Activated T-cell treated with anti-CD3 and anti-CD28 coated beads, Interleukin-2, amount 50 U/mL, for 1 hour (primary cell): ENCODE measurements at regions not wholly inside any gene's neighbourhood (a gene's known extent, or its start where the extent isn't known, plus 50 kb on each side); places are given as distances from the start of the nearest gene placed in this dataset.

Experiments used
- DNase-seq: peaks from one replicate; pipeline ENCODE4 v3.0.0-alpha.2; 2020

DNA sequence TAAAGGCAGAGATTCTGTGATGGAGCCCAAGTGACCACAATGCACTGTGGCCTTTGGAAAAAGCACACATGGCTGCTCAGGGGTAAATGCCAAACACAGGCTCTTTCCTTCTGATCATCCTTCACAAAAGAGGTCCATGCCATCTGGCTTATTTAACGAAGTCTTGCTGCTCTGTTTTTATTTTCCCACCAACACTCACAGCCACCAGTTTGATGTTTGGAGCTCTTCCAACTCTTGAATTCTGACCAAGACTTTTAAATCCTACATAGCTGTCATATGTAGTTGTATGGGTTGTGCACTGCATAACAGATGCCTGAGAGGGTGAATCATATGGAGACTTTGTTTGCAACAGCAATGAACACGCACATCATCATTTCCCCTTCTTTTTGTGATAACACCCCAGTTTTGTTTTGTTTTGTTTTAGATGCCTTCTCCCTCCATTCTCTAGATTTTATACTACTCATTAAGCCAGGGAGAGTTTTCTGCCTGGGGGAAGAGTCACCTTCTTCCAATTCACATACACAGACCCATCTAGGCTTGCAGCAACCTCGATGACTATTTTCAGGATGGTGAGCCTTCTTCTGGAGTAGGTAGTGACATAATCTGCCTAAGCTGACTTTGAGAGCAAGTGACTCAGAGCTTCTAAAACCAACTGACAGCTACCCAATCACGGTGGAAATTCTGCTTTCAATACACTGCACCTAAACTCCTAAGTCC lies 145.2 kb upstream of the WSCD2 start:
- DNase-seq, result no peak

DNA sequence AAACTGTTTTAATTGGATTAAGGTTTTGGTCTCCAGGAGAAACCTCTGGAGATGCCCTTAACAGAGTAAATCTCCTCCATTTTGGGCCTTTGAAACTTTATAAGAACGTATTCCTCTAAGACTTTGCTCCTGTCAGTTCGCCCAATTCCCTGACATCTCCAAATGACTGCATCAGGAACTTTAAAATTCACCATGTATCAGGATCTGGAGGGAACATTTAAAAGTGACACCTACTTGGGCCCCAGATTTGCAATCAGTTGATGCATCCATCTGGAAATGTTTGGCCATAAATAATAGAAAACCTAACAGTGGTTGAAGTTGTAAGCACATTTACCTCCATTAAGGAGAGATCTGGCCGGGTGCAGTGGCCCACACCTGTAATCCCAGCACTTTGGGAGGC lies 144.1 kb upstream of the WSCD2 start:
- no peak for DNase-seq

DNA sequence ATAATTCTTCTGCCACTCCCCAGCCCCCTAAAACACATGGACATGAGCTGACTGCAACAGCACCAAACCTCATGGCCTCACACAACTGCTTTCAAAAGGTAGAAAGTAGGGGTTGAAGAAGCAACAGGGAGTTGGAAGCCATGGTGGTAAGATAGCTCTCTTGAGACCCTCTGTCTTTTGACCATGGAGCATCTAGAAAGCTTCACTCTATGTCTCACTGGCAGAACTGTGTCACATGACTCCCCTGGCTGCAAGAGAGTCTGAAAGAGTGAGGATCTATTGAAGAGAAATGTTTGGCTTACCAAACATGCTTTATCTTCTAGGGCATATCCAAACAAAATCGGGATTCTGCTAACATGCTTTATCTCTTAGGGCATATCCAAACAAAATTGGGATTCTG lies 142.9 kb upstream of the WSCD2 start:
- no peak for DNase-seq

DNA sequence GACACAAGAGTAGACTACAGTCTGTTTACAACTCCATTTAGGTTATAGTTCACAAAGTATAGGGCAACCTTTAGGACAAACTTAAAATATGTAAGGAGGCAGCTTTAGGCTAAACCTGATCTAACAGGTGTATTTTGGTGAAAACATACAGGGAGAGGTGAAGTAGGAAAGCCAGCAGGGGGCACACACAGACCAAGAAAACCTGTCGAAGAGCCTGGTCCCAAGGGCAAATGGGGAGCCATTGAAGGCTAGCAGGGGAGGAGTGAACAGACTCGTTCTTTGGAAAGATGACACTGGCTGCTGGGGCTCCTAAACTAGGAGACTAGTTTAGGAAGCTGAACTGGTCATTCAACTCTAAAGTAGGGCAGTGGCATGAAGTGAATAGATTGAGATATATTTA lies 138.8 kb upstream of the WSCD2 start:
- DNase-seq, result peak; percentile 24

DNA sequence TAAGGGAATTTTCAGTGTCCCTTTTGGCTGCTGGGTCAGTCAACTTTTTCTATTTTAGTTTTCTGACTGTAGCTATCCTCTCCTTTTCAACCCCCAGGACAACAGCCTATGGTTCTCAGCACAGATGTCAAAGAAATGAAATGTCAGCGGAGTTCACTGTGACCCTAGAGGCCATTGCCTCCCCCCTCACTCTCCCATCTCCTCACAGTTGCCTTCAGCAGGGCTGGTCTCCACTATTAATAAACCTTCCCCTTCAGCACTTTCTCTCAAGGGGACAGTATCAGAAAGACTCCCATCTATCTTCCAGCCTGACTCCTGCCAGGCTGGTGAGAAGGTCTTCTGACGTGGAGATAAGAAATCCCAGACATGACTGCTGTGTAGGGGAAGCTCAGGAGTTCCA lies 137.1 kb upstream of the WSCD2 start:
- no peak for DNase-seq

DNA sequence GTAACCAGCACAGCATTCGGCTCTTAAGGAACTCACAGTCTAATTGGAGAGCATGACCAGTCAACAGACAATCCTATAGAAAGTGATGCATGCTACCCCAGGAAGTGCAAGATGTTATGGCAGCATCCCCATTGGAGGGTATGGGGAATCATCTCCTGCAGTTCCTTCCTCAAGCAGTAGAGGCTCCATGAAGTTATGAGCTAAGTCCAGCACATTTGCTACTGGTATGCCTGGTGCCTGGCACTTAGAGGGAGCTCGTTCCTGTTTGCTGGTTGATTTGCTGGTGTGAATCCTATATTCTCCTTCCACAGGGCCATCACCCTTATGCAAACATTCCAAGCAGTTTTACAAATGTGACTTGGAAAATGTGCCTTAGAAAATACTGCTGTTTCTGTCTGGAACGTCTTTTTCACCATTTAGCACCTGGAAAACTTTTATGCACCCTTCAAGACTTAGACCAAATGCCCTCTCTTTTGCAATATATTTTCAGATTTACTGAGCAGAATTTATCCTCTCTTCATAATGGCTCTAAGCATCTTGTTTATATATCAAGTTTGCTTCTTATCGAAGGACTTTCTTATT lies 136.1 kb upstream of the WSCD2 start:
- DNase-seq, result no peak

DNA sequence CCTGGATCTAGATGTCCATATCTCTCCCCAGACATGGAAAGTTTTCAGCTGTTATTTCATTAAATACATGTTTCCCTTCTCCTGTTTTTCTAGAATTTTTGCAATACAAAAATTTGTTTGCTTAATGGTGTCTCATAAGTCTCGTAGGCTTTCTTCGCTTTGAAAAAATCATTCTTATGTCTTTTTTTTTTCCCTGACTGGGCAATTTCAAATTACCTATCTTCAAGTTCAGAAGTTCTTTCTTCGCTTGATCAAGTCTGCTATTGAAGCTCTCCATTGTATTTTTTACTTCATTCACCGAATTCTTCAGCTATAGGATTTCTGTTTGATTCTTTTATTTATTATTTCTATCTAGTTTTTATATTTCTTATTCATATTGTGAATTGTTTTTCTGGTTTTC lies 130.2 kb upstream of the WSCD2 start:
- DNase-seq, result no peak

DNA sequence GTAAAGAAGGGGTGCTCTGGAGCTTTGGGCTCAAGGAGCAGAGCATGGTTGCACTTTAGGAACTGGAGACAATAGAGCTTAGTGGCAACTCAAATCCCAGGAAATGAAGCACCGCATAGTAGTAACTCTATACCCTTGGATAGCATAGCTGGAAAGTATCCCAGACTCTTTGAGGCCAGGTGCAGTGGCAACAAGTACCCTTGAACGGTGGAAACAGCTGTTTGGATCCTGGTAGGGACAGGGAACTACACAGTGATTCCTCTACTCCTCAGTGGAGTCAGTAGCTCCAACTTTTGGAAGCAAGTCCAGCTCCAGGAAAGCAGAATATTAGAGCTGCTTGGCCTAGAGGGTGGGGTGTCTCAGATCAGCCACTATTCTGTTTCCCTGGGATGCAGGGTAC lies 129.0 kb upstream of the WSCD2 start:
- DNase-seq, result no peak

DNA sequence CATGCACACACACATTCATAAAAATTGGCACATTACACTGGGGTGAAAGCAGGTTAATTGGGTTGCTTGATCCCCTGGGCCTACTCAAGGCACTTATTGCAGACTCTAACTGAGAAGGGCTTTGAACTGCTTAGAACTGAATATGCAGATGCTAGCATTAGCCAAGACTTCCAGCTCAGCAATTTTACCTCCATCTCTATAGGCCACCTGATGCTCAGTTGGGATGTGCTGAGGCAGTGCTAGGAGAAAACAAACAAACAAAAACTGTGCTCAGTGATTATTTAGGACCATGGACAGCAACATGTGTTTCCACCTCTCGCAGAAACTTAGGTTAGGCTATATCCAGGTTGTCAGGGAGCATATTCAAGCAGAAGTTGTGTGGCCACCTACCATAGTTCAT lies 124.8 kb upstream of the WSCD2 start:
- DNase-seq, result no peak

DNA sequence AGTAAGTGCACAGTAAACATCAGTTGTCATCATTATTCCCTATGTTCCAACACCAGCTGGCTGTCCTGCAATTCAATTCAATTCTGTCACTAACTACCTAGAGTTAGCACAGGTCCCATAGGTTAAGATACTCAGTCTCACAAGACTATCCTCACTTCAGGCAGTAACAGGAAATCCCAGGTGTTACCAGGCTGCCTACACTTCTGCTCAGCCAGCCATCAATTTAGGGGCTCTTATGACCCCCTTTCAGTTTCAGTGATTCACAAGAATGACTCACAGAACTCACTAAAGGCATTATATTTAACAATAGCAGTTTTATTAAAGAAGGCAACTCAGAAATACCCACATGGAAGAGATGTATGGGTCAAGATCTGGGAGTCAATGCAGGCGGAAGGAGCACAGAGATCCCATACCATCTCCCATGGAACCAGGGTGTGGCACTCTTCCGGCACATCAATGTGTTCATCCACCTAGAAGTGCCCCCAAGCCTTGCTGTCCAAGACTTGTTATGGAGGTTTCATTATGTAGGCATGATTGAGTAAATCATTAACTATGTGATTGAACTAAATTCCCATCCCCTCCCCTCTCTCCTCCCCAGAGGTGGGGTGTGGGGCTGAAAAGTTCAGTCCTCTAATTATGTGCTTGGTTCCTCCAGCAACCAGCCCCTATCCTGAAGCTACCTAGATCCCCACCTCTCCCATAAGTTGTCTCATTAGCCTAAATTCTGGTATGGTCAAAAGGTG lies 120.8 kb upstream of the WSCD2 start:
- no peak for DNase-seq

DNA sequence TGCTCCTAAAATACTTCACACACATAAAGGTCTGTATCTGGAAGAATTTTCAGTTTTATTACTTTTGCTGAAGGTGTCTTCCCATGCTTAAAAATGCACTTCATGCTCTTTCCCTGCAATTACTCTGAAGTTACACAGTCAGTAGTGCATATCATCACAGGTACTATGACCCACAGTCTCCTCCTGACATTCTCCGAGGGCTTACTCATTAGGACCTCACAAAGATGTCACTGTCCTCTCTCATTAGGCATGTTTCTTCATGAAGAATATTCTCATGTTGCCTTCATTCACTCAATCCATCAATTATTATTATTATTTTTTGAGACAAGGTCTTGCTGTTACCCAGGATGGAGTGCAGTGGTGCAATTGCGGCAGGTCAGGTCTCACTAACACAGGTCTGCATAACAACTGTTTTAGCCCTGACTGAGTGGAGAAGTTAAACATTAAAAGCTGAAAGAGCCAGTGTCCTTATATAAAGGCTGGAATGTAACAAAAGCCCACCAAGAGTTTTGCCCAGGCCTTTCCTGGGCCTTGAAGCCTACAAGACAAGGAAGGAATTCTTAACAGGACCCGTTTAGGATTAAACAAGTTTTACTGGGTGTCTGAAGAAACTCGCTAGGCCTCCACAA lies 119.5 kb upstream of the WSCD2 start:
- no peak for DNase-seq

DNA sequence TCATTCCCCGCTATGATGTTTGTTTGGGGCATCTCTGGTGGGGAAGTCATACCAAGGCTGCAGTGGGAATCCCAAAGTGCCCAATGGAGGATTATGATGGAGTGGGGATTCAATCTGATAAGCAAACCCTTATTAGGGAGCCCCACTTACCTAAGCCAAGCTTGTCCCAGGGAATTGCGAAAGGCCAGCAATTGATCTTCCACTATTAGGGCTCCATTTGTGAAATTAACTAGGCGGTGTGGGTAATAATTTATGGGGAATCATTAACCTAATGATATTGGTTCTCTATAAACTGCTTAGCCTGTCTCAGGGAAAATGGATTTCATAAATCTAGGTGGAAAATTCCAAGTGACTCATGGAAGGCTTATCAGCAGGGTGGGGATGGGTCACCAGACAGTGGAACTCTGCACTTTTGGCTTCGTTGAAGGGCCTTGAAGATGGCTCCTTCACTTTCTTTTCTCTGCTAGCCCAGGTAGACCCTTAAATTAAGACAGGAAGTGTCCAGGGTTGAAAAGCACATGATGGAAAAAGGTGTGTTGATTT lies 113.0 kb upstream of the WSCD2 start:
- DNase-seq, result no peak

DNA sequence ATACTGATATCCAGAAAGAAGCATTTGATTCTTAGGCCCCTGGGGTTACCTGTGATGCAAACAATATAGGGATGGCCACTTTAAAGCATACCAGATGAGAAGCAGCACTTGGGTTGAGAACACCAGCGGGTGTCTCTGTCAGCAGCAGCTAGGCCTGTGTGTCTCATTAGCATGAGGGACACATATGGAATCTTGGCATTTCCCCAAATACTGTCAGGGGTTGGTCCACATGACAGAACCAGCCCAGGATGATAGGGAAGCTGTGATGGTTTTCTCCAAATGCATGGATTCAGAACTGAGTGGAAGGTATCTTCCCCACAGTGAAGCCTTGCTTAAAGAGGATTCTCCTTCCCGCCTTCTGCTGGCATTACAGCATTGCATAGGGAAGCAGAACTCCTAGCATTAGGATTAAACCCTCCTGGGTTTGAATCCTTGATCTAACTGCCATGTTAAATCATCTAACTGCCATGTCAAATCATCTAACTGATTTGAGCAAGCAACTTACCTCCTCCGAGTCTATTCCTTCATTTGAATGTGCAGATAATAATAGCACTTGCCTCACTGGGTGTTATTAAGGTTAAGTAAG lies 111.5 kb upstream of the WSCD2 start:
- DNase-seq, result no peak

DNA sequence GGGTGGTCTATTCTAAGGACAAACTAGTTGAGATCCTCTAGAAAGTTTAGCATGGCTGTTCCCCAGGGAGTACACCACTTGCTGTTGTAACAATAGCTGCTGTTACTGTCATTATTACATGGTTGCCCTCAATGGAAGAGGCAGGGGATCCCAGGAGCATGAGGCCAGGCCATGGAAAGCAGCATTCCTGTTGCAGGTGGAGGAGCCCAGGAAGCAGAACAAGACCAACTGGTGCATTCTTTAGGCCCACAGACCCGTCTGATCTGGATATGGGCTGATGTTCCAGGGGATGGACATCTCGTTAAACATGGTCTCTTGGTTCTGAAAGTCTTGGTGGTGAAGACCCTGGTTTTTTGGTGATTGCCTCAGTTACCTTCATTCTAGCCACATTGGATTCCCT lies 109.2 kb upstream of the WSCD2 start:
- DNase-seq, result no peak

DNA sequence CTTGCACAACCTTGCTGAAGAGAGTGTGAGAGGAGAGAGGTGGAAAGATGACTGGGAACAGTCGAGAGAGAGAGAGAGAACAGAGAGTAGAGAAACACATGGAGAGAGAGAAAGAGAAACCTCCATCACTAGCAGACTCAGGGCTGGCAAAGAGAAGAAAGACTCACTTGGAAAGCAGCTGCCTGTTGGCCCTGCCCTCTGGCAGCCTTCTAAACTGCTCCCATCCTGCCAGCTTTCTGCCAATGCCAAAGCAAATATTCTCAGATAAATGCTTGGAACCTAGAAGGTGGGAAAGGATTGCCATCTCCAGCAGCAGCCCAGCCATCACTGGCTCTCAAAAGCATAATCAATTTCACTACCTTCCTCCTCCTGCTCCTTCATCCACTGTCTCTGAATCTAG lies 107.9 kb upstream of the WSCD2 start:
- DNase-seq, result no peak

DNA sequence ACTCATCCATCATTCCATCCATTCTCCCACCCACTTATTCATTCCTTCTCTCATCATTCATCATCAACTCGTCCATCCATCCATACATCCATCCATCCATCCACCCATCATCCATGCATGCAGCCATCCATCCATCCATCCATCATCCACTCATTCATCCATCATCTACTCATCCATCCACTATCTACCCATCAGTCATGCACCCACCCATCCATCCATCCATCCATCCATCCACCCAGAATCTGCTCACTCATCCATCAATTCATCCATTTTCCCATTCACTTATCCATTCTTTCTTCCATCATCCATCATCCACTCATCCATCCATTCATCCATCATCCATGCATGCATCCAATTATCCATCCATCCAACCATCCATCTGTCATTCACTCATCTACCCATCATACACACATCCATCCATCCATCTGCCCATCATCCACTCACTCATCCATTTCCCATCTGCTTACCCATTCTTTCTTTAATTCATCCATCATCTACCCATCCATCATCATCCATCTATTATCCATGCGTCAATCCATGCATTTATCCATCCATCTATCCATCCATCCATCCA lies 107.1 kb upstream of the WSCD2 start:
- DNase-seq, result no peak

DNA sequence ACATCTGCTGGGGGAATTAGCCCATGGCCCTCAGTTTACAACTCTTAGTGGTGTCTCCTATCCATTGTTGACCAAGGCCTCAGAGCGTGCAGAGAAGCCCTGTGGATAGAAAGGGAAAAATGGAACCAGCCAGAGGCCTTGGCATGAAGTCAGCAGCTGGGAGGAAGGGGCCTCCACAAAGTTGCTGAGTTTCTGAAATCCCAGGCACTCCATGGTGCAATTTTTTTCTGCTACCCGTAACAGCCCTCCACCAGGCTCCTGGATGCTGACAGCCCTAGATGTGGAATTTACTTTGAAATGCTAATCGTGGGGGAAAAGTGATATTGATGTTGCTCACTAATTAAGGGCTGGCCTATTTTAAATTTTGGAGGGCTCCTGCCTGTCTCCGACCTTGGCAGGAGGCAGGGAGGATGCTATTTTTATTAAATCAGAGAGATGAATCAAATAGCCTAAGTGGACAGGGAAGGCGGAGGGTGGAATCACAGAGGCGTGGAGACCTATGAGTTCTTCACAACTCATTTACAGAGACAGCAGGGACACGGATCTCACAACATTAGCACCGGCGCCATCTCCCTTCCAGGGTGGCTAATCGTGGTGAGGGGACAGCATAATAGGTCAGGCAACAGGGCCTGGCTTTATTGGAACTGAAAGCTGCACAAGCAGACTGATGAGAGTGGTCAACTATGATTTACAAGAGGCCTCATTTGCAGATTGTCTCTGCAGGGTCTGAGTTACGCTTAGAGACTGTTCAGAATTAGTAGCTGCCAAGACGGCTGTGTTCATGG lies 99.8 kb upstream of the WSCD2 start:
- DNase-seq, result no peak

DNA sequence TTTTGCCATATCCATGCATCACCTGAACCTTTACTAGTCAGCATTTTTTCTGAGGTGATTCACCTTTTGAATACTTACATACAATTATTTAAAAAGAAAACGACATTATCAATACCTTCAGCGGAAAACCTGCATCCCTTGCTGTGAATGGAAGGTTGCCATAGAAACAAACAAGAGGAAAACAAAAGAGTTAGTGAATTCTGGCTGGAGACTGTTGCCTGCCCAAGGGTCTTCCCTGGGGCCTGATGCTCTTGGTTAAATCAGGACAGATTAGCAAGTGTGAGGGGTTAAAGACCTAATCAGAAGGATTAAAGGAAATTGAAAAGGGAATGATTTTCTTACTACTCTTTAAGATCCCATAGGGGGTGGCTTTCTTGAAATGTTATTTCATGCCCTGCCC lies 96.0 kb upstream of the WSCD2 start:
- no peak for DNase-seq

DNA sequence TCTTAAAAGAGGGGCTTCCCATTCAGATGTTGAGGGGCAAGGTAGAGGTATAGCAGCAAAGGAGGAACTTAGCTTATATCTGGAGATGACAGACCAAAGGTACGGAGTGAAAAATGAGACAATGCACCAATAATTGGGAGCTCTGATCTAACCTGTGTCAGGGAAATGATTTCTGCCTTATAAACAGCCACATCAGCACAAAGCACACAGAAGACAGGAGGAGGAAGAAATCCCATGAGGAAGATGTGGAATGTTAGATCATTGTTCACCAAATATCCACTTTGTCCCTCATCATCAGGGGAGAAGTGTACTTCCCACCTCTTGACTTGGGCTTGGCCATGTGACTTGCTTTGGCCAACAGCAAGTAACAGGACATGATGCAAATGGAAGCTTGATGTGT lies 93.7 kb upstream of the WSCD2 start:
- DNase-seq, result no peak

DNA sequence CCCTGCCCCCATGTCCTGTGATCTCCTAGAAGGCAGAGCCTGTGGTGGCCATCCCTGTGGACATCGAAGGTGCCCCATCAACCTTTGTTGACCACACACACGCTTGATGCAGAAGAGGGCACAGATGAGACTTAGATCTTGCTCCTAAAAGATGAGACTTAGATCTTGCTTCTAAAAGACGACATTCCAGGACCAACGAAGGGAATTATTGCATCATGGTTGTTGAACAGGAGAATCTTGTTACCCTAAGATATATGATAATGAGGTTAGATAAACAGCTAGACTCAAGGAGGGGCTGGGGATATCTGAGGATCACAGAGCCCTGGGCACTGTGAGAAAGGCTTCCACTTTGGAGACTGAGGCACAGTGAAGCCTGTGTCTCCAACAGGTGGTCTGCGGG lies 91.1 kb upstream of the WSCD2 start:
- DNase-seq, result no peak

DNA sequence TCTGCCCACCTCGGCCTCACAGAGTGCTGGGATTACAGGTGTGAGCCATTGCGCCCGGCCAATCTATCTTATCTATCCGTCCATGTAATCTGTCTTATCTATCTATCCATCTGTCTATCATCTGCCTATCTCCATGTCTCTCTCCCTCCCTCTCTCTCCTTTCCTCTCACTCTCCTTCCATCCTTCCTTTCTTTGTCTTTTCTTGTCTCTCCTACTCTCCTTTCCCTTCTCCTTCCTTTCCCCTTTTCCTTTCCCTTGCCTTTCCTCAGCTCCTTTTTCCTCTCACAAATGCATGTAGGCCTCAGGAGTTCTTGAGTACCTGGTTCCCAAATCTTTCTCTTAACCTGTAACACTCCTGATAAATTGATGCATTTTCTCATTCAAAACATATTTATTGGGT lies 89.3 kb upstream of the WSCD2 start:
- DNase-seq, result no peak

DNA sequence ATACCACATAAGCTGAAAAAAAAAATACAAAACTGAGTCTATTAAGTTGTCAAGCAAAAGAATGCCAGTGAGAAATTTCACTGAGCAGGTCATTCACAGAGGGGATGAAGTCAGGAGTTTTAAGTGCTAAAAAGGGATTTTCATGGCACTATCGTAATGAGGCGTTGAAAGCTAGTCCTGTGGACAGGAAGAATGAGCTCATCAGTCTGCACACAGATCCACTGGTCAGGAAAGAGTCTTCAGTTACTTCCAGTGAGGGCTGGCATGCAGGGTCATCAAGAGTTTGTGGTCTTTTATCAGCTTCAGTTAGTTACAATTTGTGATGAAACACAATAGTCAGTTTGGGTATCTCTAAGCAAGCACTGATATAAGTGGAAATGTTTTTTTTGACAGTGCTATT lies 88.1 kb upstream of the WSCD2 start:
- no peak for DNase-seq
